K562 (cell line): ENCODE measurements at regions not wholly inside any gene's neighbourhood (a gene's known extent, or its start where the extent isn't known, plus 50 kb on each side); places are given as distances from the start of the nearest gene placed in this dataset.

Experiments
- ATAC-seq: fragments of 200-7000 bp; cut with Tn5 transposase; 3 replicates; pipeline ENCODE4 v1.9.1; 2020; ENCODE audit warnings: moderate library complexity
- BruUV-seq: library from RNA; stranded (reverse); fragments of 400-500 nt; replicated peaks from 2 replicates; lab custom pipeline; 2021; lab: Mats Ljungman, UMichigan
- CTCF ChIA-PET: fragments of 300-600 bp; formaldehyde crosslinking; extraction: SDS; loops from one replicate; lab custom pipeline; 2021; ENCODE audit warnings: low intra/inter-chr PET ratio; lab: Yijun Ruan, JAX
- POLR2A ChIA-PET: fragments of 300-600, 350-650 bp; sonication (Branson Sonifier 250); formaldehyde crosslinking; extraction: SDS; loops from one replicate; lab custom pipeline; 2021; ENCODE audit warnings: antibody characterized with exemption, inconsistent platforms; lab: Yijun Ruan, JAX
- DNase-seq, 4 experiments: peaks; one replicate each; pipeline versions ENCODE4 v3.0.0 to v3.0.0-alpha.2; 2011 to 2018; ENCODE audit warnings: low spot score in 3 of 4, mixed read lengths in 3 of 4; ENCODE audit errors: extremely low read depth in 1 of 4
- FAIRE-seq: peaks from 2 replicates; lab custom pipeline; 2011; peaks lifted over from hg19 to GRCh38; lab: Jason Lieb, UNC
- H2AFZ ChIP-seq: 2 replicates; pipeline ENCODE4 v1.6.0; 2011; ENCODE audit warnings: low read depth, low read length, control low read depth, inconsistent platforms
- H3K27ac ChIP-seq: fragments of 200-600 bp; 3 replicates; pipeline ENCODE4 v1.8.0; 2011; ENCODE audit warnings: low read depth, mild to moderate bottlenecking, control low read depth, inconsistent platforms, low read length, moderate library complexity, mixed read lengths; ENCODE audit errors: extremely low read depth
- H3K27me3 ChIP-seq, 2 experiments: fragments of 300-600 bp in 1 of 2; 2 replicates in 1 of 2; 3 replicates in 1 of 2; pipeline versions ENCODE4 v1.6.0 to v1.8.0; 2011; ENCODE audit warnings: inconsistent platforms in 2 of 2, low read length in 2 of 2, mild to moderate bottlenecking in 1 of 2, mixed read lengths in 1 of 2, moderate library complexity in 1 of 2; ENCODE audit not compliant: control insufficient read depth in 2 of 2, insufficient read depth in 2 of 2
- H3K36me3 ChIP-seq: fragments of 300-600 bp; 3 replicates; pipeline ENCODE4 v1.8.0; 2011; ENCODE audit warnings: mild to moderate bottlenecking, low read length, inconsistent platforms; ENCODE audit not compliant: control insufficient read depth, insufficient read depth
- H3K4me1 ChIP-seq, 2 experiments: fragments of 200-600 bp in 1 of 2; replicated peaks in 1 of 2; 2 replicates in 1 of 2; 3 replicates in 1 of 2; pipeline versions ENCODE4 v1.5.1 to v1.8.0; 2011; ENCODE audit warnings: inconsistent platforms in 2 of 2, low read length in 2 of 2, mild to moderate bottlenecking in 1 of 2, mixed read lengths in 1 of 2, moderate library complexity in 1 of 2; ENCODE audit not compliant: control insufficient read depth in 2 of 2, insufficient read depth in 2 of 2
- H3K4me2 ChIP-seq: 2 replicates; pipeline ENCODE4 v1.6.1; 2011; ENCODE audit warnings: low read length, control low read depth, inconsistent platforms, mixed read lengths; ENCODE audit not compliant: insufficient read depth
- H3K4me3 ChIP-seq: fragments of 200-600 bp; sonication (generic), shearing (Covaris generic); 2 replicates; pipeline ENCODE4 v1.5.1; 2016; ENCODE audit warnings: control low read depth, inconsistent platforms
- H3K79me2 ChIP-seq: fragments of 200-600 bp; 3 replicates; pipeline ENCODE4 v1.8.0; 2011; ENCODE audit warnings: low read length, inconsistent platforms; ENCODE audit not compliant: control insufficient read depth, insufficient read depth
- H3K9ac ChIP-seq, 2 experiments: 2 replicates each; pipeline versions ENCODE4 v1.6.0 to v1.6.1; 2011; ENCODE audit warnings: low read depth in 2 of 2, low read length in 2 of 2, control low read depth in 1 of 2, inconsistent platforms in 1 of 2, mild to moderate bottlenecking in 1 of 2, mixed read lengths in 1 of 2; ENCODE audit not compliant: insufficient read depth in 1 of 2
- H3K9me1 ChIP-seq: one replicate; pipeline ENCODE4 v1.6.0; 2011; ENCODE audit warnings: inconsistent platforms, mild to moderate bottlenecking, low read length, moderate library complexity; ENCODE audit not compliant: control insufficient read depth, insufficient read depth
- H3K9me3 ChIP-seq: replicated peaks from 2 replicates; pipeline ENCODE4 v1.5.1; 2011; ENCODE audit warnings: low read depth, low read length, inconsistent platforms; ENCODE audit not compliant: control insufficient read depth, insufficient read depth
- H4K20me1 ChIP-seq: replicated peaks from 2 replicates; pipeline ENCODE4 v1.6.1; 2011; ENCODE audit warnings: low read length, inconsistent platforms, mixed read lengths; ENCODE audit not compliant: control insufficient read depth, insufficient read depth
- CBFA2T2 ChIP-seq: fragments of 450-650 bp; conservative IDR thresholded peaks from 2 replicates; pipeline ENCODE4 v1.6.1; 2017; ENCODE audit warnings: mild to moderate bottlenecking
- DLX4 ChIP-seq: fragments of 250-450 bp; sonication (Bioruptor Pico); IDR thresholded peaks from 2 replicates; pipeline ENCODE4 v1.6.1; 2021; ENCODE audit warnings: mild to moderate bottlenecking
- EP400 ChIP-seq: fragments of 450-650 bp; IDR thresholded peaks from 2 replicates; pipeline ENCODE4 v1.6.1; 2017; ENCODE audit warnings: antibody characterized with exemption, mild to moderate bottlenecking, moderate library complexity
- GTF3C2 ChIP-seq: IDR thresholded peaks from 3 replicates; pipeline ENCODE4 v1.6.1; 2011; ENCODE audit warnings: borderline replicate concordance, mild to moderate bottlenecking, moderate library complexity; ENCODE audit not compliant: insufficient read length; ENCODE audit errors: extremely low read depth
- KAT7 ChIP-seq: sonication (generic); formaldehyde crosslinking; IDR thresholded peaks from 2 replicates; pipeline ENCODE4 v1.8.0; 2022; ENCODE audit warnings: missing genetic modification reagents, mild to moderate bottlenecking, borderline replicate concordance
- MCM2 ChIP-seq: fragments of 450-650 bp; IDR thresholded peaks from 2 replicates; pipeline ENCODE4 v1.6.1; 2017; ENCODE audit warnings: low read depth, mild to moderate bottlenecking
- POLR2H ChIP-seq: IDR thresholded peaks from 2 replicates; pipeline ENCODE4 v1.6.1; 2016; ENCODE audit warnings: missing genetic modification characterization, low read depth, mild to moderate bottlenecking, control low read depth, missing compliant biosample characterization, moderate library complexity
- SAP30 ChIP-seq: fragments of 200-600 bp; sonication (generic); IDR thresholded peaks from 2 replicates; pipeline ENCODE4 v1.6.1; 2012; ENCODE audit warnings: borderline replicate concordance, low read depth, mild to moderate bottlenecking, moderate library complexity, low read length, control low read depth, inconsistent platforms; ENCODE audit not compliant: insufficient read depth, poor library complexity, severe bottlenecking
- SFPQ ChIP-seq: fragments of 200-400 bp; formaldehyde crosslinking; IDR thresholded peaks from 2 replicates; pipeline ENCODE4 v1.6.1; 2017; ENCODE audit warnings: mild to moderate bottlenecking, low read depth, low read length, moderate library complexity
- WGBS: fragments of 100-300 bp; shearing (Covaris generic); methylation state at CpG from one replicate; pipeline ENCODE4 v1.1.6; 2016; ENCODE audit warnings: low coverage, mixed read lengths; ENCODE audit not compliant: insufficient coverage; ENCODE audit errors: missing lambda C conversion rate; 5-methylcytosine and 5-hydroxymethylcytosine counted together
- in situ Hi-C: fragments of 300-500 bp; cut with MboI; formaldehyde crosslinking; loops from 4 replicates; pipeline ENCODE4 v1.15.0; 2018; ENCODE audit warnings: inconsistent platforms, mixed read lengths
- intact Hi-C: fragments of 100-400 bp; cut with micrococcal nuclease; formaldehyde crosslinking; loops from 2 replicates; pipeline ENCODE4 v1.14.2; 2022
- TF ChIP-seq, protein P1 (sequence below), 2 experiments: fragments of 450-650 bp; IDR thresholded peaks; 2 replicates each; pipeline ENCODE4 v1.6.1; 2016
- TF ChIP-seq, protein P2 (sequence below): fragments of 200-800 bp; sonication (Bioruptor generic); IDR thresholded peaks from 2 replicates; pipeline ENCODE4 v1.6.1; 2017; ENCODE audit warnings: missing genetic modification characterization, missing compliant biosample characterization
- TF ChIP-seq, protein P3 (sequence below): fragments of 450-650 bp; conservative IDR thresholded peaks from 2 replicates; pipeline ENCODE4 v1.6.1; 2016; ENCODE audit warnings: missing genetic modification characterization, low read depth, mild to moderate bottlenecking, control low read depth, missing compliant biosample characterization

DNA sequence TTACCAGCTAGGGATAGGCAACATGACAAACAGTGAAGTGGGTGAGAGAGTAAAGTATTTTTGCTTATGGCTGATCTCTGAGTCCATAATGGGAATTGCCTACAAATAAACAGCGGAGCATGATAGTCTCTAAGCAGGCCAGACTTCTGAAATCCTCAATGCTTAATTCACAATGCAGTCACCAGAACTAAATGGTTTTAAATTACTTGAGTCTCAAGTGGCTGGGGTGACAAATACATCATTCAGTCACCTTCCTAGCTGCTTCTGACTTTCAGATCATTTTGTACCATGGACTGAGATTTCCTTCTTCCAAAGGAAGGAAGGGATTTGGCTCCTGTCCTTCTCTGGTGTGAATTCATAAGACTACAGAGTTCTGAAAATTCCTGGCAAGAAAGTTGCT is 82.8 kb upstream of the RMP24 start:
- ATAC-seq (no peak), FAIRE-seq (no peak), DNase-seq (no peak)
- no peaks in the 10 kb centered on the region for H3K9me3 ChIP-seq
- no peaks in the 10 kb centered on the region for H3K4me1 ChIP-seq
- H2AFZ ChIP-seq, result no peak overlapping the region
- no peaks in the 10 kb centered on the region for H3K79me2 ChIP-seq
- no peaks in the 10 kb centered on the region for H3K9me1 ChIP-seq
- no peak overlapping the region for H3K9ac ChIP-seq
- intact Hi-C loops, result no loop called here
- in situ Hi-C loops, result no loop called here
- no peaks in the 10 kb centered on the region for H3K36me3 ChIP-seq
- H3K4me3 ChIP-seq, result no peak overlapping the region
- no TSS peak for BruUV-seq
- WGBS, result 10% methylated on average over 1 of the region's 1 CpG
- peaks cover 0 to 5% of the 10 kb centered on the region in 2 experiments; a peak in 1 of 5 replicates for H3K27me3 ChIP-seq
- ChIA-PET POLR2A (no interaction called here), CTCF (no interaction called here)
- H3K4me2 ChIP-seq, result no peak overlapping the region
- H3K27ac ChIP-seq, result no peak overlapping the region
- no peaks in the 10 kb centered on the region for H4K20me1 ChIP-seq
- TF ChIP-seq, protein P1, sequence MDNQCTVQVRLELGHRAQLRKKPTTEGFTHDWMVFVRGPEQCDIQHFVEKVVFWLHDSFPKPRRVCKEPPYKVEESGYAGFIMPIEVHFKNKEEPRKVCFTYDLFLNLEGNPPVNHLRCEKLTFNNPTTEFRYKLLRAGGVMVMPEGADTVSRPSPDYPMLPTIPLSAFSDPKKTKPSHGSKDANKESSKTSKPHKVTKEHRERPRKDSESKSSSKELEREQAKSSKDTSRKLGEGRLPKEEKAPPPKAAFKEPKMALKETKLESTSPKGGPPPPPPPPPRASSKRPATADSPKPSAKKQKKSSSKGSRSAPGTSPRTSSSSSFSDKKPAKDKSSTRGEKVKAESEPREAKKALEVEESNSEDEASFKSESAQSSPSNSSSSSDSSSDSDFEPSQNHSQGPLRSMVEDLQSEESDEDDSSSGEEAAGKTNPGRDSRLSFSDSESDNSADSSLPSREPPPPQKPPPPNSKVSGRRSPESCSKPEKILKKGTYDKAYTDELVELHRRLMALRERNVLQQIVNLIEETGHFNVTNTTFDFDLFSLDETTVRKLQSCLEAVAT (IDR thresholded peaks at IDR 0.05), result no peak
- TF ChIP-seq, protein P2, sequence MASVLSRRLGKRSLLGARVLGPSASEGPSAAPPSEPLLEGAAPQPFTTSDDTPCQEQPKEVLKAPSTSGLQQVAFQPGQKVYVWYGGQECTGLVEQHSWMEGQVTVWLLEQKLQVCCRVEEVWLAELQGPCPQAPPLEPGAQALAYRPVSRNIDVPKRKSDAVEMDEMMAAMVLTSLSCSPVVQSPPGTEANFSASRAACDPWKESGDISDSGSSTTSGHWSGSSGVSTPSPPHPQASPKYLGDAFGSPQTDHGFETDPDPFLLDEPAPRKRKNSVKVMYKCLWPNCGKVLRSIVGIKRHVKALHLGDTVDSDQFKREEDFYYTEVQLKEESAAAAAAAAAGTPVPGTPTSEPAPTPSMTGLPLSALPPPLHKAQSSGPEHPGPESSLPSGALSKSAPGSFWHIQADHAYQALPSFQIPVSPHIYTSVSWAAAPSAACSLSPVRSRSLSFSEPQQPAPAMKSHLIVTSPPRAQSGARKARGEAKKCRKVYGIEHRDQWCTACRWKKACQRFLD (CRISPR knock-in tag), result no peak
- no peak for TF ChIP-seq SFPQ
- no peak for TF ChIP-seq KAT7 (CRISPR knock-in tag)
- no peak for TF ChIP-seq GTF3C2
- TF ChIP-seq SAP30, result no peak
- TF ChIP-seq CBFA2T2, result no peak
- no peak for TF ChIP-seq DLX4
- no peak for TF ChIP-seq EP400
- TF ChIP-seq, protein P3, sequence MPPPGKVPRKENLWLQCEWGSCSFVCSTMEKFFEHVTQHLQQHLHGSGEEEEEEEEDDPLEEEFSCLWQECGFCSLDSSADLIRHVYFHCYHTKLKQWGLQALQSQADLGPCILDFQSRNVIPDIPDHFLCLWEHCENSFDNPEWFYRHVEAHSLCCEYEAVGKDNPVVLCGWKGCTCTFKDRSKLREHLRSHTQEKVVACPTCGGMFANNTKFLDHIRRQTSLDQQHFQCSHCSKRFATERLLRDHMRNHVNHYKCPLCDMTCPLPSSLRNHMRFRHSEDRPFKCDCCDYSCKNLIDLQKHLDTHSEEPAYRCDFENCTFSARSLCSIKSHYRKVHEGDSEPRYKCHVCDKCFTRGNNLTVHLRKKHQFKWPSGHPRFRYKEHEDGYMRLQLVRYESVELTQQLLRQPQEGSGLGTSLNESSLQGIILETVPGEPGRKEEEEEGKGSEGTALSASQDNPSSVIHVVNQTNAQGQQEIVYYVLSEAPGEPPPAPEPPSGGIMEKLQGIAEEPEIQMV (tag), result no peak
- no peak for TF ChIP-seq POLR2H
- no peak for TF ChIP-seq MCM2
